GM21619 (cell line): ENCODE measurements at regions not wholly inside any gene's neighbourhood (a gene's known extent, or its start where the extent isn't known, plus 50 kb on each side); places are given as distances from the start of the nearest gene placed in this dataset.
"Not testable (repeated sequence)": the region's sequence is repeated elsewhere in the genome, so short reads cannot be mapped to it uniquely, and the experiment has no call there.

Source experiments
- ATAC-seq: cut with Tn5 transposase; IDR thresholded peaks from one replicate; pipeline ENCODE4 v1.9.1; 2021; ENCODE audit not compliant: unreplicated experiment

DNA sequence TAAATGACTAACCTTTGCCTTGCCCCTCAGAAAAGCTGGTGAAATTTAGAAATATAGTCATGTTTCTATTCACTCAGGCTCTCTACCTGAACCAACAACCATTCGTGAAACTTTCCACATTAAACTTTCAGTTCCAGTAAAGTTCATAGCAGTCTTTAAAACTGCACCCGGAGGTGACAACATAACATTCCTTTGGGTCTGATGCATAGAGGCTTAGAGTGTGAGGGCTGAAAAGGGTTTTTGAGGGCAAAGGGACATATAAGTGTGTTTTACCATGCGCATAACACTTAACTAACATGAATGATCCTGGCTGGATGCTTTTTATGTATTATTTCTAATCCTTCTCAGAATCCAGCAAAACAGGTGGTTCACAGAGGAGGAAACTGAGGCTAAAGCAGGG is 471.7 kb upstream of the MCTP2 start:
- ATAC-seq: no peak

DNA sequence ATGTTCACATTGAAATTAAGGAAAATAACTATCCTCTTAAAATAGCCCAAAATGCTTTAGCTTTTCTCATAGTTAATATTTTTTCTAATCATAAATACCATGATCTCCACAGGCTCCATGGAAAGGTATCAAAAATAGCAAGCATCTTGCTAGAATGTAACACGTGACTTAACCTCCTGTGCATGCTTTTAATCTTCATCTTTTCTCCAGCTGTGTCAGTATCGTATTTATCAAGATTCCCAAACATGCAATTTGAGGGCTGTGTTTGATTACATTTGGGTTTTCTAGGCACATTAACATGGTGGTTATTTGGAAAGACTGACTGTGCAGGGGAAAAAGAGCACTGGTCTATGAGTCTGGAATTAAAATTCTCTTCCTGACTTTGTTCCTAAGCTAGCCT is 472.5 kb upstream of the MCTP2 start:
- ATAC-seq: no peak

DNA sequence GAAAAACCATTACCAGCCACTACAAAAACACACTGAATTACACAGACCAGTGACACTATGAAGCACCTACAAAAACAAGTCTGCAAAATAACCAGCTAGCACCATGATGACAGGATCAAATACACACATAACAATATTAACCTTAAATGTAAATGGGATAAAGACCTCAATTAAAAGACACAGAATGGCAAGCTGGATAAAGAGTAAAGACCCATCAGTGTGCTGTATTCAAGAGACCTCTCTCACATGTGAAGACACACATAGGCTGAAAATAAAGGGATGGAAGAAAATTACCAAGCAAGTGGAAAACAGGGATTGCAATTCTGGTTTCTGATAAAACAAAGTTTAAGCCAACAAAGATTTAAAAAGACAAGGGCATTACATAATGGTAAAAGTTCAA is 482.7 kb upstream of the MCTP2 start:
- no peak for ATAC-seq

DNA sequence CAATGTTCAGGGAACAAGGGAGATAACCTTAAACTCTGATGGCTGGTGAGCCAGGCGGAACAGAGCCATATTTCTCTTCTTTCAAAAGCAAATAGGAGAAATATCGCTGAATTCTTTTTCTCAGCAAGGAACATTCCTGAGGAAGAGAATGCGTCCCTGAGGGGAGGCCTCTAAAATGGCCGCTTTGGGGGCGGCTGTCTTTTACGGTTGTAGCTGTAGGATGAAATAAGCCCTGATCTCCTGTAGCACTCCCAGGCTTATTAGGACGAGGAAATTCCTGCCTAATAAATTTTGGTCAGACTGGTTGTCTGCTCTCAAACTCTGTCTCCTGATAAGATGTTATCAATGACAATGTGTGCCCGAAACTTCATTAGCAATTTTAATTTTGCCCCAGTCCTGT is 496.4 kb upstream of the MCTP2 start:
- ATAC-seq: not testable (repeated sequence)

DNA sequence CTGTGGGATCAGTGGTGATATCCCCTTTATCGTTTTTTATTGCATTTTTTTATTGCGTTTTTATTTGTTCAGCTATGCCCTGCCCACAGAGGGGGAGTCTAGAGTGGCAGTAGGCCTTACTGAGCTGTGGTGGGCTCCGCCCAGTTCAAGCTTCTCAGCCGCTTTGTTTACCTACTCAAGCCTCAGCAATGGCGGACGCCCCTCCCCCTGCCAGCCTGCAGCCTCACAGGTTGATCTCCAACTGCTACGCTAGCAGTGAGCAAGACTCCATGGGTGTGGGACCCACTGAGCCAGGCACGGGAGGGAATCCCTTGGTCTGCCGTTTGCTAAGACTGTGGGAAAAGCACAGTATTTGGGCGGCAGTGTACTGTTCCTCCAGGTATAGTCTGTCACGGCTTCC is 500.6 kb upstream of the MCTP2 start:
- ATAC-seq: no peak

DNA sequence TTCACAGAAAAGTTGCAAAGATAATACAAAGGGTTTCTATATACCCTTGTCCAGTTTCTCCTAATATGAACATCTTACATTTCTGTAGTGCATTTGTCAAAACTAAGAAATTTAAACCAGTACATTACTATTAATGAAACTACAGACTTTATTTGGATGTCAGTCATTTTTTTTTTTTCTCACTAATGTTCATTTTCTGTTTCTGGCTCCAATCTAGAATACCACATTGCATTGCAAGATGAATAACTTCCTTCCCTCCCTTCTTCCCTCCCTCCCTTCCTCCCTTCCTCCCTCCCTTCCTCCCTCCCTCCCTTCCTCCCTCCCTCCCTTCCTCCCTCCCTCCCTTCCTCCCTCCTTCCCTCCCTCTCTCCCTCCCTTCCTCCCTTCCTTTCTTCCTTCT is 509.2 kb upstream of the MCTP2 start:
- no peak for ATAC-seq

DNA sequence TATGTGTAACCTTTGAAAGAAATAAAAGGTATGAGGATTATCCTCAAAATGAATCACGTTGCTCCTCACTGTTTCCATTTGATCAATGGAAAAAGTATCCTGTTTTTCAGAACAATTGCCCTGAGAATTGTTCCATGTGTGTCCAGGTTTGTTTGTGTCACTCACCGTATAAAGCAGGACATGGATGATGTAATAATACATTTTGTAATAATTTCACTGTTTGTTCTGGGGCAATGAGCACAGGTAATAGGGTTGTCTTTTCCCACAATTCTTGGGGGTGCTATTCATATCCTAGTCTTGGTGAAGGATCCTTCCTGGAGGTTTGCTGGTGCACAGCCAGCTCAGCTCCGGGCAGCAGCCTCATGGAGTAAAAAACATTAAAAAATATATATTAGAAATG is 510.8 kb upstream of the MCTP2 start:
- no peak for ATAC-seq

DNA sequence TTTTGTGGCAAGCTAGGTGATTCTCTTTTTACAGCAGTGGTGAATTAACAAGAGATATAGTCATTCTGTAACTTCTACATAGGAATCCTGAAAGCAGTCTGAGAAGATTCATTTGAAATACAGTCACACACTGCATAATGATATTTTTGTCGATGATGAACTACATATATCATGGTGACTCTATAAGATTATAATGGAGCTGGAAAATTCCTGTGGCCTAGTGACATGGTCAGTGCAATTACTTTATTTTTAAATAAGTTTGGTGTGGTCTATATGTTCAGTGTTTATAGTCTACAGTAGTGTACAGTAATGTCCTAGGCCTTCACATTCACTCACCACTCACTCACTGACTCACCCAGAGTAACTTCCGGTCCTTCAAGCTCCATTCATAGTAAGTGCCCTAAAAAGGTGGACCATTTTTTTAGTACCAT is 511.4 kb upstream of the MCTP2 start:
- ATAC-seq: no peak

DNA sequence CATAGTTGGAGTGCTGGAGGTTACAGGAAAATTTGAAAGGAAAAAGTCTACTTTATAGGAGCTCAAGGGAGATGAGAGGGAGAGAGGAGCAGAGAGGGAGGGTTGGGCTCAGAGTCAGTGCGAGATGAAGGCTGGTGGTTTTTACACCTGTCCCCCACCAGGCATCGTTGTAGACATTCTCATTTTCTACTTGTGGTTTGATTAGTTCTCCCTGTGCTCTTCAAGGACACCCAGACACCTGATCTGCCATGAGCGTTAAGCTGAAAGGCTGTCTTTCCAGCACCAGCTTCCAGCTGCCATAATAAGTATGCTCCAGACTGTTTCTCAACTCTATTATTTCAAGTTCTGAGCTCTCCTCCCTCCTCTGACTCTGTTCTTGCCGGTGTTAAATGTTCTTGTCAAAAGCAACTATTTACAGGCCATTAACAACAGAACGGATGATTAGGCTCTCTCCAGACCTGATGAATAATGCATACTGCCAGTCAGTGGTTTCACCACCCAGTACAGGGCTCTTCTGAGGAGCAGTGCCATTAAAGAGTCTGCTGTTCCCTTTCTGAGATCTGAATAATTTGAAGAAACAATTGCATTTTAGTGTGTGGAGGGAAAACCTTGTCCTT is 514.6 kb upstream of the MCTP2 start:
- no peak for ATAC-seq

DNA sequence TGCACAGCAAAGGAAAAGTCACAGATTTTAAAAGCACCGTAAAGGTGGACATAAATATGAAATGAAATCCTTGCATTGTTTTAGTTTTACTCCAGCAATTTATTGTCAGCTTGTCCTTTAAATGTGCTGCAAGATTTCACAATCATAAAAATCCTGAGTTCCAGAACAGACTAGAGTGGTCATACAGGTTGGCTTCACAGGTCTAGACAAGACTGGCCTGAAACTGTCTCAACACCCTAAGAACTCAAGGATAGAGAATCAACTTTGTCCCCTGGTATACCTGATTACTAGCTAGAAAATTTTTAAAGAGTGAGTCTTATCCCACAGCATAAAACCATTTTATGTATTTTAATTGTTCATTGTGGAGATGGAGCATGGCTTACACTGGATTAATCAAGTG is 521.7 kb upstream of the MCTP2 start:
- ATAC-seq: no peak

DNA sequence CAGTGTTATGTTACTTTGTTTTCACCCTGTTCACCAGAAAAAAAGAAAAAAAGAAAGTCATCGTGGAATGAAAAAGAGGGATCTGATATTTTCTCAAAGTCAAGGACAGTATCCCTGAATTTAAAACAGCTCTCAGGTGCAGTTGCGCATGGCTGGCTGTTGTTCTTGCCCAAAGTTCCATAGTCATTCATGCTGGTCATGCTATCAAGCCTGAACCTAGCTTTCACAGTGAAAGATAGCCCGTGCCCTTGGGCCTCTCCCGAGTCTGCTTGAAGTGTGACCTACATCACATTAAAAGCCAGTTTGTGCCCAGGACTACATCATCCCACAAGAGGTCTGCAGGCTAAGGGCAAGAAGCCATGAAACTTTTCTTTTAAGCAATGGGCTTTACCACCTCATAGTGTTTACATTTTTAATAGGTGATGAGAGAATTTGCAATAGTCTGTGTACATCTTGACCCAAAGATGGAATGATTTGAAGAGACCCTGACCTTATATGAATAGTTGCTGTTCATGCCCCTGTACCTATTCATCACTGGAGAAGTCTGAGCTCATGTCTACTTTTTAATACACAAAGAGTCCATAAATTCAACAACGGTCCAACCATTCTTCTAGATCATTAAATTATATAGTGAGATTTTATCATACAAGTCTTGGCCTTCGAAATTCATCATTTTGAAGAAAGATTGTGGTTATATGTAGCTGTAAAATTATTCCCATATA is 522.5 kb upstream of the MCTP2 start:
- ATAC-seq: no peak

DNA sequence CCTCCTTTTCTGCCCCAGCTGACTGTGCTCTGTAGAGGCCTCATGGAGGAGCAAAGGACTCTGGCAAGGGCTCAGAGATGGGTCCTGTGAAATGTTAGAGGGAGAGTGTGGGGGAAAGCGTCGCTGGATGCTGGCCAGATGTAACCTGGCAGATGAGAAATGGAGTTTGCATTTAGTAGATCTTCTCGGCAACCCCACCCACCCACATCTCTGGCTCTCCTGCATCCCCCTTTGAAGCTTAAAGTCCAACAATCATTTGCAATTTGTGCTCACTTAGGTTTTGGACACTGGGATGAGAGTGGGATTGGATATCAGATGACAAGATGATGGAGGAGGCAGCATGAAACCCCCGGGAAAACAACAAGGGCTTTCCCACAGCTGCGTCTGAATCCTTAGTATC is 523.6 kb upstream of the MCTP2 start:
- ATAC-seq: no peak

DNA sequence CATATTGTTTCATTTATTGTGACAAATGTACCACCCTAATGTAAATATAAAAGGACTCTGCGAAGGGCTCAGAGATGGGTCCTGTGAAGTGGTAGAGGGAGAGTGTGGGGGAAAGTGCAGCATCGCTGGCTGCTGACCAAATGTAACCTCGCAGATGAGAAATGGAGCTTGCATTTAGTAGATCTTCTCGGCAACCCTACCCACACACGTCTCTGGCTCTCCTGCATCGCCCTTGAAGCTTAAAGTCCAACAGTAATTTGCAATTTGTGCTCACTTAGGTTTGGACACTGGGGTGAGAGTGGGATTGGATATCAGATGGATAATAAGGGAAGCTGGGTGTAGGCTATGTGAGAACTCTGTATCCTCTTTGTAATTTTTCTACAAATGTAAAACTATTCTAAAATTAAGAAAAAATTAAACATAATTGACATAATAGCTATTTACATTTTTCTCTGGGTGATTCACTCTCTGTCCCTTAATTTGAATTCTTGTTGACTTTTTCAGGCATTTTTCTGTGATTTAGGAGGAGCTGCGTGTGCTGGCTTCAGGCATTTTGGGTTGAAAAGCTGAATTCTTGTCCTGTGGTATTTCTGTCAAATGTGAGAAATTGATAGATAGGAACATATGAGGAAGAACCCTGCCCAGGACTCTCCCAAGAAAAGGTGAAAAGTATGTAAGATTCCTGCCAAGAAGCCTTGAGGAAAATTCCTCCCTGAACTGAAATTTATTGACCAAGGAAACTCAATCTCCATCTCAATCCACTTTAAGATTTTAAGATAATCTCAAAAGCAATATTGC is 524.7 kb upstream of the MCTP2 start:
- ATAC-seq: no peak

DNA sequence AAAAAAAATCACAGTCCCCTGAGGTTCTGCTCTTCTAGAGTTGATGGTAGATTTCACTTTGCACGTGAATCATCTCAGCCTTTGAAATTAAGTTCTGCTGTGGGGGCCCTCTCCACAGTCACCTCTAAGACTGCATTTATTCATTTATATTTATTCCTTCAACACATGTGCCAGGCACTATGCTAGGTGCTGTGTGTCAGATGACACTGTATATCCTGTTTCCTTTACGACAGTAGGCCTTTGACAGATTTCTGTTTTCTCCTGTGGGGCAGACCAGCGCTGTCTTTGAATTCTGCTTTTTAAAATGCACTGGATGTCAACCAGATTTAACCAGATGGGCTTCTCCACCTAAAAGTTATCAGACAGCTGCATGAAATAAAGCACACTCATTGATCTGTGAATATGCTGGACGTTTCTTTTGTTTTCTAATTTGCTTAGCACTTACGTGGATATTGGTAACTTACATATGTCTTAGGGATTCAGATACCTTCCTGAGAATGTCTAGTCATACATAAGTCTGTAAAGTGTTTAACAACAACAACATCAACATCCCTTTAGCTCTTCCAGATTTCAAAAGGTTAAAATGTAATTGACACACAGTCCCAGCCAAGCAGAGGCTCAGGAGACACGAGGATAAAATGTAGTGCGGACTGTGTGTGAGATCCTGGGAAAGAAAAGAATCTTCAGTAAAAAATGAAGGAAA is 525.5 kb upstream of the MCTP2 start:
- ATAC-seq: no peak

DNA sequence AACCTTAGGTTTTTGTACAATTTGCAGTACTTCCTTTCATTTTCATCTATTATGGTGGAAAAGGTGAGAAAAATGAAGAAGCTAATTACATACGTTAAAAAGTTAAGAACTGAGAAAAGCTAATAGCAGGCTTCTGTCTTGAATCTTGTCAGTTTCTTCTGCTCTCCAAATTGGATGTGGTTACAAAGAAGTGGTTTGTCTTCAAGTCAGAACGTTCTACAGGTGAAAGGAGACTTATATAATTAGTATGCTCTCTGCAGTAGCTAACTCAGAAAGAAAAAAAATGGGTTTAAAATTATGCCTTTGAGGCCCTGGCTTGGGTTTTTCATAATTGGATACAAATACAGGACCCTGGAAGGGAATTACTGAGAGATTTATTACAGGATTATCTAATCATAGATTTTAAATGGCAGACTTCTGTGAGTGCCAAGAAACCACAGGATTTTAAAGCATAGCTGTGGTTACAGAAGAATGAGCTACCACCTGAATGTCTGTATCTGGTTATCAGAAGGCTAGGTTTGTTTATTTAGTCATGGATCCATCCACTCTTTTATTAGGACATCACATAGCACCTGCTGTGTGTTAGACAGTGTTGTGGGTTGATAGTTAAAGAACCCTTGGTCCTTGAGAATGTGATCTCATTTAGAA is 528.1 kb upstream of the MCTP2 start:
- no peak for ATAC-seq

DNA sequence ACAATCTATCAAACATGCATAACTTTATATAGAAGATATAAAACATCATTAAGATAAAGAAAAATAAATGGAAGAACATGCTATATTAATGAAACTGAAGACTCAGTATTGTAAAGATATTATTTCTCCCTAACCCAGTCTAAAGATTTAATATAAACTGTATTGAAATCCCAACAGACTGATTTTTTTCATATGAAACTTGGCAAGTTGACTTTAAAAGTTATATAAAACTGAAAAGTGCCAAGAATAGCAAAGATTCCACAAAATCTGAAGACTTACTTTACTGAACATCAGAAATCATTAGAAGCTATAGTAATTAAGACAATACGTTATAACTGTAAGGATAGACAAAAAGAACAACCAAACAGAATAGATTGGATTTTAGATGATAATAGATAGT is 531.3 kb upstream of the MCTP2 start:
- no peak for ATAC-seq

DNA sequence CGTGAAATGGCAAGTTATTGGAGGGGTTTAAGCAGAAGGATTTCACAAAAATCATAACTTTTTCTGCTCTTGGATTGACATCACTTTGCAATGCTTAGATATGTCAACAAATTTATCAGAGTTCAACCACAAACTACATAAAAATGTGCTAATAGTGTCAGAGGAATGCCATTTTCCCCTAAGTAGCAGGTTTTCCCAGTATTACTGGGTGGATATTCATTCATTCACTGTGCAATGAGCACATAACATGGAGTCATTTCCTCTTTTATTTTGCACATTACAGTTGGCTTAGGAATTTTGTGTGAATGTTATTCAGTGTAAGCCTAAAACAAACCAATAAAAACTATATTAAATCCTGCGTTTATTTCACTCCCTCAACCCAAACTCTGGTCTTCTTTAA is 537.3 kb upstream of the MCTP2 start:
- no peak for ATAC-seq

DNA sequence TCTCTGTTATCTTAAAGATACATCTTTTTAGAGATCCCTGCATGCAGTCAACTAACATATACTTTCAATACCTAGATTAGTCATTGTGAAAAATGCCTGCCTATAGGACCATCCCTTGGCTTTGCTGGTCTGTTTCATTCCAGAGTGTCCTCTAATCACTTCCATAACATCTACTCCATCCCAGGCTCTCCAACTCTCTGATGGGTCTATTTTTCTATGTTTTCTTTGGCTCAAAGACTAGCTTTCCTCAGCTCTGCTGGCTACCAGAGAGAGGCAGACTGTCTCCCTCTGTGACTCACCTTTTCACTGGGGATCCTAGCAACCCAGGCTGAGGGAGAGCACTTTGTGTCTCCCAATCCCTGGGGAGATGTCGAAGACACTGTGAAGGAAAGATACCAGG is 547.7 kb upstream of the MCTP2 start:
- no peak for ATAC-seq

DNA sequence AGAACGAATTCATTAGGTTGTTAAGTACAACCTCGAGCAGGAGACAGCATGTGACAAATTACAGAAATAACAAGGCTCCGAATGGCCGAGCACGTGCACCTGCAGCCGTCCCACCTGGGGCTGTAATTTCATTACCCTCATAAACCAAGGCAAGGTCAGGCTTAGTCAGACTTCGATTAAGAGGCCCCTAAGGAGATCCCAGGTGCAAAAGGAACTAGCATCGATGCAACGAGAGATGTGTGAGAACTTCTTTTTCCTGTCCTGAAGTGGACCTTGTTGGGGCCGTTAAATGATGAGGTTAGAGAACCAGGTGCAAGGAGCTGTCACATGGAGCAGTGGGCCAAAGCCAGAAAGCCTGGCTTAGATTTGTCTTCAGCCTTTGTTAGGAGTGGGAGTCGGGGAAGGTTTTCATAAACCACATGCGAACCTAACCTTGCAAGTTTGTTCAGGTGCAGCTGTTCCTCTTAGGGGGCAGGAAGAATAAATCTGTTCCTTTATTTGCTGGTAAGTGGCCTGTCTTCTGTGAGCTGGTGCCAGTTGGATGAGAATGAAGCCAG is 559.9 kb upstream of the MCTP2 start:
- ATAC-seq: no peak

DNA sequence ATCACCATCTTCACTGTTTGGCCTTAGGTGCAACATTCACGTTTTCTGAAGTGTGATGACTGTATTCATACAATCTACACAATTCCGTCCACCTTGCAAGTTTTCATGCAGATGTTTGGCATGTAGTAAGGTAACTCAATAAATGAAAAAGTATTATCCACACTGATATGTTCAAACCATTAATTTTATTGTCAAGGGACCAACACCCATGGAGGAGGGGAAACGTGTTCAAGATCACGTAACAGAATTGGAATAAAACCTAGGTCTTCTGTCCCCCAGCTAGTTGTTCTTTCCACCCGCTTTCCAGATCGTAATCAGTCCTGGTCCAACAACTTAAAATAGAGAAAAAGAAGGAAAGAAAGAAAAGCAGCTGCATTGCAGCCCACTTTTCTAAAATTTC is 560.4 kb upstream of the MCTP2 start:
- no peak for ATAC-seq
